Islet of Langerhans (tissue), 1 donor: ENCODE measurements at regions not wholly inside any gene's neighbourhood (a gene's known extent, or its start where the extent isn't known, plus 50 kb on each side); places are given as distances from the start of the nearest gene placed in this dataset.

ENCODE experiments used
- FAIRE-seq: peaks from one replicate; lab custom pipeline; 2011; peaks lifted over from hg19 to GRCh38; lab: Jason Lieb, UNC

- no peak for FAIRE-seq
These were observed 64.7 kb upstream of the TLK1 start for GRCh38 chr2:171225302-171225980.

- FAIRE-seq: no peak
These were observed 56.6 kb upstream of the TLK1 start for GRCh38 chr2:171217330-171217729.

- FAIRE-seq: no peak
These were observed 55.9 kb upstream of the TLK1 start for GRCh38 chr2:171216631-171217030.

- no peak for FAIRE-seq
These were observed 53.4 kb upstream of the TLK1 start for GRCh38 chr2:171214093-171214492.

GRCh38 chr2:171210864-171211431, 50.3 kb upstream of the TLK1 start:
- FAIRE-seq: no peak
